ENCODE measurements at regions not wholly inside any gene's neighbourhood (a gene's known extent, or its start where the extent isn't known, plus 50 kb on each side); places are given as distances from the start of the nearest gene placed in this dataset.
A peak's percentile ranks its signal among the peaks of the same experiment; 100 is the strongest.

- Histone ChIP-seq H3K79me1 (ENCODE audit: low read depth, low read length) (no peaks in the 10 kb centered on the region), H2AK5ac (ENCODE audit: low read depth, low read length) (no peak overlapping the region), H3K9ac (ENCODE audit: low read depth, low read length, poor library complexity) (peak overlapping the region; percentile 54), H2BK15ac (ENCODE audit: low read length) (no peak overlapping the region), H3K4me3 (ENCODE audit: low read length in 2 of 2) (no peak overlapping the region), H3K4me1 (ENCODE audit: control insufficient read depth in 2 of 2, insufficient read depth in 1 of 2, low read depth in 1 of 2, low read length in 2 of 2) (peaks cover 0 to 15% of the 10 kb centered on the region in 2 donors), H3K23ac (ENCODE audit: low read depth, low read length, poor library complexity) (no peak overlapping the region), H3K4me2 (ENCODE audit: insufficient read depth, low read length, poor library complexity, severe bottlenecking) (no peak overlapping the region), H3K27me3 (ENCODE audit: control insufficient read depth in 3 of 3, insufficient read depth in 3 of 3, low read depth in 1 of 3, low read length in 3 of 3) (no peaks in the 10 kb centered on the region), H2BK5ac (ENCODE audit: low read length) (no peak overlapping the region), H3K36me3 (replicated peaks in 1 of 2; ENCODE audit: control insufficient read depth in 2 of 2, insufficient read depth in 2 of 2, low read length in 2 of 2) (no peaks in the 10 kb centered on the region), H3K4ac (ENCODE audit: low read length) (no peak overlapping the region), H3K18ac (ENCODE audit: low read length) (no peak overlapping the region), H3K27ac (replicated peaks; ENCODE audit: low read length) (no peak overlapping the region), H3K14ac (ENCODE audit: low read length) (no peak overlapping the region), H4K8ac (ENCODE audit: low read depth, low read length) (no peak overlapping the region), H2BK120ac (ENCODE audit: low read depth, low read length) (no peak overlapping the region), H4K91ac (ENCODE audit: low read depth, low read length, poor library complexity) (no peak overlapping the region), H3K9me3 (replicated peaks in 1 of 2; ENCODE audit: control insufficient read depth in 2 of 2, insufficient read depth in 1 of 2, low read depth in 1 of 2, low read length in 2 of 2) (no peaks in the 10 kb centered on the region), H2AFZ (ENCODE audit: low read length) (no peak overlapping the region), H2BK12ac (ENCODE audit: low read length) (no peak overlapping the region)
- WGBS, 2 donors (ENCODE audit: extremely low coverage in 2 of 2, insufficient read length in 2 of 2, insufficient replicate concordance in 1 of 2): no CpG with 5 or more reads among the region's 11 CpGs
- DNase-seq (ENCODE audit: low spot score): peak; percentile 14
Observed at GRCh38 chr6:4287811-4288244, 152.5 kb upstream of the ECI2 start.

- Histone ChIP-seq H2BK15ac (ENCODE audit: low read length) (no peak overlapping the region), H2BK12ac (ENCODE audit: low read length) (no peak overlapping the region), H3K4me1 (ENCODE audit: control insufficient read depth in 2 of 2, insufficient read depth in 1 of 2, low read depth in 1 of 2, low read length in 2 of 2) (peaks cover 0 to 17% of the 10 kb centered on the region in 2 donors), H4K8ac (ENCODE audit: low read depth, low read length) (no peak overlapping the region), H3K4me2 (ENCODE audit: insufficient read depth, low read length, poor library complexity, severe bottlenecking) (no peak overlapping the region), H3K4me3 (ENCODE audit: low read length in 2 of 2) (no peak overlapping the region), H2BK5ac (ENCODE audit: low read length) (no peak overlapping the region), H3K18ac (ENCODE audit: low read length) (no peak overlapping the region), H2AK5ac (ENCODE audit: low read depth, low read length) (no peak overlapping the region), H3K4ac (ENCODE audit: low read length) (no peak overlapping the region), H3K14ac (ENCODE audit: low read length) (no peak overlapping the region), H3K79me1 (ENCODE audit: low read depth, low read length) (no peaks in the 10 kb centered on the region), H3K27me3 (ENCODE audit: control insufficient read depth in 3 of 3, insufficient read depth in 3 of 3, low read depth in 1 of 3, low read length in 3 of 3) (peaks cover 0 to 3% (median 0%) of the 10 kb centered on the region in 3 experiments), H2AFZ (ENCODE audit: low read length) (no peak overlapping the region), H3K36me3 (replicated peaks in 1 of 2; ENCODE audit: control insufficient read depth in 2 of 2, insufficient read depth in 2 of 2, low read length in 2 of 2) (no peaks in the 10 kb centered on the region), H3K23ac (ENCODE audit: low read depth, low read length, poor library complexity) (no peak overlapping the region), H3K9ac (ENCODE audit: low read depth, low read length, poor library complexity) (no peak overlapping the region), H3K9me3 (replicated peaks in 1 of 2; ENCODE audit: control insufficient read depth in 2 of 2, insufficient read depth in 1 of 2, low read depth in 1 of 2, low read length in 2 of 2) (no peaks in the 10 kb centered on the region), H3K27ac (replicated peaks; ENCODE audit: low read length) (no peak overlapping the region), H4K91ac (ENCODE audit: low read depth, low read length, poor library complexity) (no peak overlapping the region), H2BK120ac (ENCODE audit: low read depth, low read length) (no peak overlapping the region)
- DNase-seq (ENCODE audit: low spot score): no peak
- WGBS, 2 donors (ENCODE audit: extremely low coverage in 2 of 2, insufficient read length in 2 of 2, insufficient replicate concordance in 1 of 2): no CpG with 5 or more reads among the region's 7 CpGs
Observed at GRCh38 chr6:4287372-4287771, 152.0 kb upstream of the ECI2 start.

DNA sequence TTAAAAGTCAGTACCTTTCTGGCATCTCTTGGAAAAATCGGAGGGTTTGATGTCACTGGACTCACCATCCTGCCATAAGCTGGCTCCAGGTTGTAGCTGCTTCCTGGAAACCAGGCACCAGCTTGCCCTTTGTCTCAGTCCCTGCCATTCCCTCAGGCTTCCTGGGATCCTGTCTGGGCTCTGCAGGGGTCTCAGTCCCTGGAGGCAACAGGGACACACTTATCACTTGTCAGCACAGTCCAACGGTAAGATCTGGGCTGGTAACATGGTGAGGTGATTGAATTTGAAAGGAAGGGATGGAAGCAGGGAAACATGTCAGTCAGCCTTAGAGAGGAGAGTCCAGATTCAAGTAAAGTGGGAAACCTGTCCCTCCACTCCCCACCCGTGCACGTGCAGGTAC lies 147.6 kb upstream of the ECI2 start:
- no peak overlapping the region for H3K14ac ChIP-seq (ENCODE audit: low read length)
- no peak for DNase-seq (ENCODE audit: low spot score)
- no peak overlapping the region for H3K4ac ChIP-seq (ENCODE audit: low read length)
- H2AFZ ChIP-seq (ENCODE audit: low read length): no peak overlapping the region
- no peak overlapping the region for H3K27ac ChIP-seq (replicated peaks; ENCODE audit: low read length)
- no peak overlapping the region for H2BK15ac ChIP-seq (ENCODE audit: low read length)
- H4K91ac ChIP-seq (ENCODE audit: low read depth, low read length, poor library complexity): no peak overlapping the region
- H3K27me3 ChIP-seq (ENCODE audit: control insufficient read depth in 3 of 3, insufficient read depth in 3 of 3, low read depth in 1 of 3, low read length in 3 of 3): peaks cover 2 to 16% (median 3%) of the 10 kb centered on the region in 3 experiments
- H4K8ac ChIP-seq (ENCODE audit: low read depth, low read length): no peak overlapping the region
- H3K18ac ChIP-seq (ENCODE audit: low read length): no peak overlapping the region
- H3K36me3 ChIP-seq (replicated peaks in 1 of 2; ENCODE audit: control insufficient read depth in 2 of 2, insufficient read depth in 2 of 2, low read length in 2 of 2): no peaks in the 10 kb centered on the region
- H3K4me2 ChIP-seq (ENCODE audit: insufficient read depth, low read length, poor library complexity, severe bottlenecking): no peak overlapping the region
- H3K23ac ChIP-seq (ENCODE audit: low read depth, low read length, poor library complexity): no peak overlapping the region
- H3K9ac ChIP-seq (ENCODE audit: low read depth, low read length, poor library complexity): no peak overlapping the region
- H2BK5ac ChIP-seq (ENCODE audit: low read length): no peak overlapping the region
- H2BK120ac ChIP-seq (ENCODE audit: low read depth, low read length): no peak overlapping the region
- peak overlapping the region in 1 of 2 donors; percentile 52 for H3K4me3 ChIP-seq (ENCODE audit: low read length in 2 of 2)
- no CpG with 5 or more reads among the region's 4 CpGs for WGBS, 2 donors (ENCODE audit: extremely low coverage in 2 of 2, insufficient read length in 2 of 2, insufficient replicate concordance in 1 of 2)
- H3K9me3 ChIP-seq (replicated peaks in 1 of 2; ENCODE audit: control insufficient read depth in 2 of 2, insufficient read depth in 1 of 2, low read depth in 1 of 2, low read length in 2 of 2): no peaks in the 10 kb centered on the region
- peak overlapping the region; percentile 77 for H2AK5ac ChIP-seq (ENCODE audit: low read depth, low read length)
- no peaks in the 10 kb centered on the region for H3K79me1 ChIP-seq (ENCODE audit: low read depth, low read length)
- peaks cover 0 to 16% of the 10 kb centered on the region in 2 donors for H3K4me1 ChIP-seq (ENCODE audit: control insufficient read depth in 2 of 2, insufficient read depth in 1 of 2, low read depth in 1 of 2, low read length in 2 of 2)
- H2BK12ac ChIP-seq (ENCODE audit: low read length): no peak overlapping the region

DNA sequence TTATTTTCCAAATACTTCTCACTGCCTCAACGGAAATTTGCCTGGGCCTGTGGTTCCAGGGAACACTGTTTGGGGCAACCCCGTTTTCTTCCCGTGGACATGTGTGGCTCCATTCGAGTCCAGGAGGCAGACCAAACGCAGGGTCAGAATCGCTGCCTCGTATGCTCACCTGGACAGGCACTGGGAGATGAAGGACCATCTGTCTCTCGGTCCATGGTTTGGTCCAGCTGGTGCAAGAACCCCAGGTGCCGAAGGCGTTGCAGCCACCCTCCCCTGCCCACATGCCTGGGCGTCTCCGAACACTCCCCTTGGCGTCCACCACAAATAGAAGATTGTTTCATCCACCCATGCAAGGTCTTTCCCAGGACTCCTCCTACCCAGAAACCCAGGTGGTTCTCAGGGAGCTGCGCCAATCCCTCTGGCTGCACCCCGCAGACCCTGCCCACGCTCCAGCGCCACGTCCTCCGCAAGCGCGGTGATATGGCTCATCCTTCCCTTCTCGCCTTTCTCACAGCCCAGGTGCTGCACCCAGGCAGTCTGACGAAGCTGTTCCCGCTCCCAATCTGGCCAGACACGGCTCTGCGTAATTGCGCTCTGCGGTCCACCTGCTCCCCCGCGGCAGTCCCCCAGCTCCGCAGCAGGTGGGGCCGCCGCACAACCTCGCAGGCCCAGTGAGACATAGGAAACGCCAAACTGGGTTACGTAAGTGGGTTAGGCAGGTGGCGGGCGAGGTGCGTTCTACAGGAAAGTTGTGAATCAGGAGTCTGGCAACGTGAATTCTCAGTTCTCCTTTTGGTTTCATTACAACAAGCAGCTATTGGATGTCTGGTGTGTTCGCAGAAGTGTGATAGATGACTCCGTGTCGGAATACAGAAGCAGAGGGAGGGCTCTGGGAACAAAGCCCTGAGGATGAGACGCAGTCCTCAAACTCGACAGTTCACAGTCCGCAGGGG lies 146.2 kb upstream of the ECI2 start:
- peak overlapping the region; percentile 61 for H2AFZ ChIP-seq (ENCODE audit: low read length)
- H4K8ac ChIP-seq (ENCODE audit: low read depth, low read length): peak overlapping the region; percentile 84

More for the DNA sequence above, 146.2 kb upstream of the ECI2 start:
- Histone ChIP-seq H3K4ac (ENCODE audit: low read length) (peak overlapping the region; percentile 69), H4K91ac (ENCODE audit: low read depth, low read length, poor library complexity) (no peak overlapping the region), H3K27ac (replicated peaks; ENCODE audit: low read length) (no peak overlapping the region), H2BK5ac (ENCODE audit: low read length) (peak overlapping the region; percentile 21), H2BK12ac (ENCODE audit: low read length) (peak overlapping the region; percentile 25), H3K4me1 (ENCODE audit: control insufficient read depth in 2 of 2, insufficient read depth in 1 of 2, low read depth in 1 of 2, low read length in 2 of 2) (peaks cover 0 to 7% of the 10 kb centered on the region in 2 donors), H2BK15ac (ENCODE audit: low read length) (peak overlapping the region; percentile 87), H3K9me3 (replicated peaks in 1 of 2; ENCODE audit: control insufficient read depth in 2 of 2, insufficient read depth in 1 of 2, low read depth in 1 of 2, low read length in 2 of 2) (no peaks in the 10 kb centered on the region), H3K18ac (ENCODE audit: low read length) (peak overlapping the region; percentile 88), H3K4me3 (ENCODE audit: low read length in 2 of 2) (peak overlapping the region in 1 of 2 donors; percentile 62), H2AK5ac (ENCODE audit: low read depth, low read length) (peak overlapping the region; percentile 23), H3K27me3 (ENCODE audit: control insufficient read depth in 3 of 3, insufficient read depth in 3 of 3, low read depth in 1 of 3, low read length in 3 of 3) (peaks cover 2 to 16% (median 3%) of the 10 kb centered on the region in 3 experiments), H3K14ac (ENCODE audit: low read length) (no peak overlapping the region), H3K4me2 (ENCODE audit: insufficient read depth, low read length, poor library complexity, severe bottlenecking) (peak overlapping the region; percentile 77), H2BK120ac (ENCODE audit: low read depth, low read length) (no peak overlapping the region), H3K36me3 (replicated peaks in 1 of 2; ENCODE audit: control insufficient read depth in 2 of 2, insufficient read depth in 2 of 2, low read length in 2 of 2) (no peaks in the 10 kb centered on the region), H3K23ac (ENCODE audit: low read depth, low read length, poor library complexity) (peak overlapping the region; percentile 58), H3K9ac (ENCODE audit: low read depth, low read length, poor library complexity) (peak overlapping the region; percentile 47), H3K79me1 (ENCODE audit: low read depth, low read length) (no peaks in the 10 kb centered on the region)
- no CpG with 5 or more reads among the region's 46 CpGs for WGBS, 2 donors (ENCODE audit: extremely low coverage in 2 of 2, insufficient read length in 2 of 2, insufficient replicate concordance in 1 of 2)
- DNase-seq (ENCODE audit: low spot score): peak; percentile 11

Measured in neuronal stem cell (in vitro differentiated cells).